Tibial nerve (tissue), 3 donors: ENCODE measurements at regions not wholly inside any gene's neighbourhood (a gene's known extent, or its start where the extent isn't known, plus 50 kb on each side); places are given as distances from the start of the nearest gene placed in this dataset.

Experiments used
- EP300 ChIP-seq, 2 donors: sonication (generic); formaldehyde crosslinking; IDR thresholded peaks; one replicate each; pipeline ENCODE4 v1.6.1; 2017; ENCODE audit warnings: antibody characterized with exemption in 2 of 2, mild to moderate bottlenecking in 1 of 2
- POLR2A ChIP-seq, 2 donors: fragments of 450-650 bp; IDR thresholded peaks; one replicate each; pipeline ENCODE4 v1.6.1; 2017; ENCODE audit warnings: antibody characterized with exemption in 2 of 2, mild to moderate bottlenecking in 2 of 2, moderate library complexity in 2 of 2

DNA sequence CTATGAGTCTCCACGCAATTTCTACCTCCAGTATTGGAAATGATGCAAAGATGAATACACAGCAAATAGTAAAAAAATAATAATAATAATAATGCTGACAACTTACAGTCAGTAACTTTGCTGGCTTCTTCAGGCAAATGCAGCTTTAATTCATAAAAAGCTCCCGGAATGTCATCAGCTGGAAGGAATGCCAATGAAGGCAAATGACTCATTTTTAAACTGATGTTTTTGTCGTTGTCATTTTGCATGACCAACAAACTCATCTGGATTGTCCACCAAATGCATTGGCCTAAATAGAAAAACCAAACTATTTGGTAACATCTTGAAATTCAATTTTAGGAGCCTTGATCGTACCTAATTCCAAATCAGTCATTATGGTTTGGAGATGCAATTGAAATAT, 217.1 kb downstream of the ALDH8A1 start:
- no peak for TF ChIP-seq POLR2A (IDR thresholded peaks at IDR 0.05)
- TF ChIP-seq EP300 (IDR thresholded peaks at IDR 0.05): no peak
